Thoracic aorta (tissue), 2 donors: ENCODE measurements at regions not wholly inside any gene's neighbourhood (a gene's known extent, or its start where the extent isn't known, plus 50 kb on each side); places are given as distances from the start of the nearest gene placed in this dataset.

Experiments used
- ATAC-seq: fragments of 150-250 bp; one replicate; pipeline ENCODE4 v1.8.0; 2017; ENCODE audit warnings: low read depth; ENCODE audit not compliant: insufficient number of reproducible peaks, low FRiP score
- DNase-seq: peaks from one replicate; pipeline ENCODE4 v3.0.0-alpha.2; 2020; ENCODE audit warnings: low spot score
- H3K27ac ChIP-seq, 2 donors: fragments of 200-600 bp; sonication (generic); 1 replicate in 1 of 2; 2 replicates in 1 of 2; pipeline ENCODE4 v1.5.1; 2016; ENCODE audit warnings: mild to moderate bottlenecking in 2 of 2, moderate library complexity in 2 of 2
- H3K27me3 ChIP-seq: fragments of 200-600 bp; sonication (generic); replicated peaks from 2 replicates; pipeline ENCODE4 v1.6.0; 2016; ENCODE audit warnings: mild to moderate bottlenecking; ENCODE audit not compliant: insufficient read depth
- H3K36me3 ChIP-seq: fragments of 200-600 bp; sonication (generic); one replicate; pipeline ENCODE4 v1.5.1; 2016
- H3K4me1 ChIP-seq, 2 donors: fragments of 200-600 bp; sonication (generic); 1 replicate in 1 of 2; 2 replicates in 1 of 2; pipeline versions ENCODE4 v1.5.1 to v1.6.0; 2016; ENCODE audit warnings: low read depth in 2 of 2, mild to moderate bottlenecking in 1 of 2; ENCODE audit not compliant: control insufficient read depth in 1 of 2
- H3K4me3 ChIP-seq: fragments of 200-600 bp; sonication (generic); 2 replicates; pipeline ENCODE4 v1.5.1; 2016; ENCODE audit warnings: mild to moderate bottlenecking
- H3K9me3 ChIP-seq: fragments of 200-600 bp; sonication (generic); 2 replicates; pipeline ENCODE4 v1.5.1; 2016
- CTCF ChIP-seq: fragments of 200-600 bp; sonication (generic); IDR thresholded peaks from one replicate; pipeline ENCODE4 v1.5.1; 2019; ENCODE audit warnings: antibody characterized with exemption

DNA sequence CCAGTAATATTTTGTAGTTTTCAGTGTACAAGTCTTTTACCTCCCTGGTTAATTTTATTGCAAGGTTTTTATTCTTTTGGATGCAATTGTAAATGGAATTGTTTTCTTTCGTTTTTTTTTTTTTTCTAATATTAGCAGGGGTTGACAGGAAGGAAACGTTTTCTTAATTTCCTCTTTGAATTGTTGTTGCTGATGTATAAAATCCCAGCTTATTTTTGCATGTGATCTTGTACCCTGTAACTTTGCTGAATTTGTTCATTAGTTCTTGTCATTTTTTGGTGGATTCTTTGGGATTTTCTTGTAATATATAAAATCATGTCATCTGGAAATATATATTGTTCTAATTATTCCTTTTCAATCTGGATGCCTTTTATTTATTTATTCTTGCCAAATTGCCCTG, 65.0 kb upstream of the ANKH start:
- Histone ChIP-seq H3K9me3 (no peaks in the 10 kb centered on the region), H3K36me3 (no peaks in the 10 kb centered on the region), H3K4me3 (no peak overlapping the region), H3K27me3 (no peaks in the 10 kb centered on the region), H3K27ac (no peak overlapping the region), H3K4me1 (no peaks in the 10 kb centered on the region)
- no peak for ATAC-seq
- TF ChIP-seq CTCF = no peak
- DNase-seq = no peak

- Histone ChIP-seq H3K4me1 (no peaks in the 10 kb centered on the region), H3K4me3 (no peak overlapping the region), H3K36me3 (no peaks in the 10 kb centered on the region), H3K27ac (no peak overlapping the region), H3K9me3 (no peaks in the 10 kb centered on the region), H3K27me3 (no peaks in the 10 kb centered on the region)
- TF ChIP-seq CTCF = no peak
- ATAC-seq = no peak
- DNase-seq = no peak
Measured at GRCh38 chr5:14935341-14935740, 63.8 kb upstream of the ANKH start.

- no peaks in the 10 kb centered on the region for H3K4me1 ChIP-seq
- H3K9me3 ChIP-seq = no peaks in the 10 kb centered on the region
- DNase-seq (no peak), ATAC-seq (no peak)
- H3K27ac ChIP-seq = no peak overlapping the region
- H3K4me3 ChIP-seq = no peak overlapping the region
- no peaks in the 10 kb centered on the region for H3K27me3 ChIP-seq
- no peaks in the 10 kb centered on the region for H3K36me3 ChIP-seq
- TF ChIP-seq CTCF = no peak
Measured at GRCh38 chr5:14932902-14933469, 61.4 kb upstream of the ANKH start.

GRCh38 chr5:14930486-14930885, 58.9 kb upstream of the ANKH start:
- no peak for ATAC-seq
- Histone ChIP-seq H3K36me3 (no peaks in the 10 kb centered on the region), H3K4me1 (no peaks in the 10 kb centered on the region), H3K9me3 (no peaks in the 10 kb centered on the region), H3K4me3 (no peak overlapping the region), H3K27me3 (no peaks in the 10 kb centered on the region), H3K27ac (no peak overlapping the region)
- DNase-seq = no peak
- TF ChIP-seq CTCF = no peak

DNA sequence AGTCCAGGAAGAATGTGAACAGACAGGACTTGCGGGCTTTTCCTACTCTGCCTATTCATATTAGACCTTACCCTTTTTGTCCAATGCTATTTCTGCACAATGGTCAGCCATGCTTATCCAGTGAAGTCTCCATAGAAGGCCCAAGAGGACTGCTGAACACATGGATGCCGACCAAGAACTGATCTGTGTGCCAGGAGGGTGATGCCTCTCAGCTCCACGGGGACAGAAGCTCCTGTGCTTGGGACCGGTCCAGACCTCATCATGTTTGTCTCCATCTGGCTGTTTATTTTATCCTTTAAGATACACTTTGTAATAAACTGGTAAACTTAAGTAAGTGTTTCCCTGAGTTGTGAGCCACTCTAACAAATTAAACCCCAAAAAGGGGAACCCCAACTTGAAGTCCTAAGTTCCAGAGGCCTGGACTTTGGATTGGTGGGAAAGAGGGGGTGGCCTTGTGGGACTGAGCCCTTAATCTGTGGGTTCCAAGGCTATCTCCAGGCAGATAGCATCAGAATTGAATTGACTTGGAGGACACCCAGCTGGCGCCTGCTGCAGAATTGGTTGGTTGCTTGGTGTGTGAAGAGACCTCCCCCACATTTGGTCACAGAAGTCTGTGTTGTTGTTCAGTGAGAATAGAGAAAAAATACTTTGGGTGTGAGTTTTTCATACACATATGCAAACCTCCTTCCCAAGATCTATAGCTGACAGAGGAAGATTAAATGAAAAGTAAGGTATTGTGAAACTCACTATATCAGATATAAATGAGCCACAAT, 57.9 kb upstream of the ANKH start:
- no peak for DNase-seq
- TF ChIP-seq CTCF = no peak
- H3K27me3 ChIP-seq = no peaks in the 10 kb centered on the region
- H3K4me3 ChIP-seq = no peak overlapping the region
- no peaks in the 10 kb centered on the region for H3K4me1 ChIP-seq
- no peaks in the 10 kb centered on the region for H3K9me3 ChIP-seq
- no peak for ATAC-seq
- no peaks in the 10 kb centered on the region for H3K36me3 ChIP-seq
- H3K27ac ChIP-seq = no peak overlapping the region
